SK-N-SH treated with all-trans-retinoic acid at 6 μM for 48 hours (cell line): ENCODE measurements at regions not wholly inside any gene's neighbourhood (a gene's known extent, or its start where the extent isn't known, plus 50 kb on each side); places are given as distances from the start of the nearest gene placed in this dataset.

ENCODE experiments used
- ATAC-seq: fragments of 200-7000 bp; cut with Tn5 transposase; 3 replicates; pipeline ENCODE4 v1.9.1; 2020; ENCODE audit warnings: mild to moderate bottlenecking, moderate library complexity
- ARNTL ChIP-seq: fragments of 450-650 bp; formaldehyde crosslinking; IDR thresholded peaks from 2 replicates; pipeline ENCODE4 v1.5.0; 2020; ENCODE audit warnings: low read depth, mild to moderate bottlenecking, moderate library complexity, borderline replicate concordance
- BACH2 ChIP-seq: fragments of 250-450 bp; sonication (Bioruptor Pico); IDR thresholded peaks from 2 replicates; pipeline ENCODE4 v1.9.0; 2021; ENCODE audit warnings: mild to moderate bottlenecking, borderline replicate concordance
- CREB5 ChIP-seq: fragments of 250-450 bp; sonication (Bioruptor Pico); IDR thresholded peaks from 2 replicates; pipeline ENCODE4 v1.5.1; 2020; ENCODE audit warnings: low read depth, mild to moderate bottlenecking, moderate library complexity
- CSDC2 ChIP-seq: fragments of 250-450 bp; sonication (Bioruptor Pico); IDR thresholded peaks from 2 replicates; pipeline ENCODE4 v1.5.0; 2020; ENCODE audit warnings: mild to moderate bottlenecking, moderate library complexity
- CSRNP3 ChIP-seq: fragments of 250-450 bp; sonication (Bioruptor Pico); IDR thresholded peaks from 2 replicates; pipeline ENCODE4 v1.5.1; 2021; ENCODE audit warnings: mild to moderate bottlenecking, moderate library complexity
- ESRRG ChIP-seq: fragments of 250-450 bp; sonication (Bioruptor Pico); IDR thresholded peaks from 2 replicates; pipeline ENCODE4 v1.6.1; 2021; ENCODE audit warnings: mild to moderate bottlenecking
- ISL1 ChIP-seq: fragments of 250-450 bp; sonication (Bioruptor Pico); IDR thresholded peaks from 2 replicates; pipeline ENCODE4 v2.1.2; 2022; ENCODE audit warnings: mild to moderate bottlenecking, moderate library complexity
- PATZ1 ChIP-seq: fragments of 250-450 bp; sonication (Bioruptor Pico); IDR thresholded peaks from 2 replicates; pipeline ENCODE4 v1.8.0; 2020; ENCODE audit warnings: mild to moderate bottlenecking, moderate library complexity, borderline replicate concordance
- POU6F1 ChIP-seq: fragments of 250-450 bp; sonication (Bioruptor Pico); IDR thresholded peaks from 2 replicates; pipeline ENCODE4 v1.8.0; 2021; ENCODE audit warnings: low read depth, mild to moderate bottlenecking, moderate library complexity, borderline replicate concordance
- PPARA ChIP-seq: fragments of 250-450 bp; sonication (Bioruptor Pico); IDR thresholded peaks from 2 replicates; pipeline ENCODE4 v1.5.0; 2020; ENCODE audit warnings: mild to moderate bottlenecking, borderline replicate concordance
- RARB ChIP-seq: fragments of 250-450 bp; sonication (Bioruptor Pico); IDR thresholded peaks from 2 replicates; pipeline ENCODE4 v1.8.0; 2021; ENCODE audit warnings: mild to moderate bottlenecking, moderate library complexity
- SNAI2 ChIP-seq: fragments of 250-450 bp; sonication (Bioruptor Pico); IDR thresholded peaks from 2 replicates; pipeline ENCODE4 v1.5.0; 2020; ENCODE audit warnings: mild to moderate bottlenecking, moderate library complexity
- TCF4 ChIP-seq: fragments of 250-450 bp; sonication (Bioruptor Pico); IDR thresholded peaks from 2 replicates; pipeline ENCODE4 v1.8.0; 2021; ENCODE audit warnings: mild to moderate bottlenecking, moderate library complexity, borderline replicate concordance
- TOX ChIP-seq: fragments of 250-450 bp; sonication (Bioruptor Pico); IDR thresholded peaks from 2 replicates; pipeline ENCODE4 v1.8.0; 2021; ENCODE audit warnings: mild to moderate bottlenecking, moderate library complexity, borderline replicate concordance
- TSHZ2 ChIP-seq: fragments of 250-450 bp; sonication (Bioruptor Pico); IDR thresholded peaks from 2 replicates; pipeline ENCODE4 v1.5.0; 2020; ENCODE audit warnings: mild to moderate bottlenecking, moderate library complexity
- ZC3H10 ChIP-seq: fragments of 250-450 bp; sonication (Bioruptor Pico); IDR thresholded peaks from 2 replicates; pipeline ENCODE4 v1.5.1; 2021; ENCODE audit warnings: mild to moderate bottlenecking, moderate library complexity
- ZFP3 ChIP-seq: fragments of 250-450 bp; sonication (Bioruptor Pico); IDR thresholded peaks from 2 replicates; pipeline ENCODE4 v1.5.0; 2020; ENCODE audit warnings: mild to moderate bottlenecking, moderate library complexity
- ZFP30 ChIP-seq: fragments of 450-650 bp; formaldehyde crosslinking; IDR thresholded peaks from 2 replicates; pipeline ENCODE4 v1.5.0; 2022; ENCODE audit warnings: mild to moderate bottlenecking, moderate library complexity
- ZNF565 ChIP-seq: fragments of 450-650 bp; formaldehyde crosslinking; conservative IDR thresholded peaks from 2 replicates; pipeline ENCODE4 v1.5.0; 2020; ENCODE audit warnings: low read depth, mild to moderate bottlenecking, moderate library complexity
- ZNF70 ChIP-seq: fragments of 450-650 bp; formaldehyde crosslinking; IDR thresholded peaks from 2 replicates; pipeline ENCODE4 v1.5.0; 2020; ENCODE audit warnings: mild to moderate bottlenecking, moderate library complexity
- ZNF8 ChIP-seq: fragments of 450-650 bp; formaldehyde crosslinking; IDR thresholded peaks from 2 replicates; pipeline ENCODE4 v1.5.0; 2020; ENCODE audit warnings: mild to moderate bottlenecking, moderate library complexity

GRCh38 chr4:81667539-81667938 is 195.8 kb upstream of the RASGEF1B start:
- ATAC-seq, result no peak
- no peak for TF ChIP-seq CSRNP3 (CRISPR knock-in tag)
- no peak for TF ChIP-seq PPARA (CRISPR knock-in tag)
- TF ChIP-seq TCF4 (CRISPR knock-in tag), result no peak
- TF ChIP-seq ESRRG (CRISPR knock-in tag), result no peak
- no peak for TF ChIP-seq CREB5
- no peak for TF ChIP-seq TOX (CRISPR knock-in tag)
- TF ChIP-seq ZFP30 (CRISPR knock-in tag), result no peak
- no peak for TF ChIP-seq PATZ1 (CRISPR knock-in tag)
- no peak for TF ChIP-seq CSDC2 (CRISPR knock-in tag)
- TF ChIP-seq SNAI2, result no peak

GRCh38 chr4:81666491-81666890 is 194.8 kb upstream of the RASGEF1B start:
- ATAC-seq, result no peak
- no peak for TF ChIP-seq ZC3H10 (CRISPR knock-in tag)
- TF ChIP-seq ZNF8 (CRISPR knock-in tag), result no peak
- TF ChIP-seq SNAI2, result no peak
- TF ChIP-seq CREB5, result no peak
- TF ChIP-seq POU6F1, result no peak
- TF ChIP-seq ZNF565 (CRISPR knock-in tag), result no peak
- no peak for TF ChIP-seq ZNF70 (CRISPR knock-in tag)
- TF ChIP-seq CSRNP3 (CRISPR knock-in tag), result no peak
- TF ChIP-seq BACH2 (CRISPR knock-in tag), result no peak
- TF ChIP-seq ESRRG (CRISPR knock-in tag), result no peak
- no peak for TF ChIP-seq ISL1 (CRISPR knock-in tag)
- TF ChIP-seq ZFP30 (CRISPR knock-in tag), result no peak
- no peak for TF ChIP-seq PPARA (CRISPR knock-in tag)
- no peak for TF ChIP-seq ARNTL (CRISPR knock-in tag)
- TF ChIP-seq RARB (CRISPR knock-in tag), result no peak

GRCh38 chr4:81665649-81666048 is 193.9 kb upstream of the RASGEF1B start:
- no peak for ATAC-seq
- TF ChIP-seq PATZ1 (CRISPR knock-in tag) (no peak), TOX (CRISPR knock-in tag) (no peak), CSRNP3 (CRISPR knock-in tag) (no peak), TSHZ2 (no peak), ARNTL (CRISPR knock-in tag) (no peak), ZNF8 (CRISPR knock-in tag) (no peak), SNAI2 (no peak), TCF4 (CRISPR knock-in tag) (no peak), ZFP3 (CRISPR knock-in tag) (no peak), ESRRG (CRISPR knock-in tag) (no peak), BACH2 (CRISPR knock-in tag) (no peak)
